Sigmoid colon (tissue), 4 donors: ENCODE measurements at regions not wholly inside any gene's neighbourhood (a gene's known extent, or its start where the extent isn't known, plus 50 kb on each side); places are given as distances from the start of the nearest gene placed in this dataset.

Source experiments
- CTCF ChIP-seq, 4 experiments: fragments of 450-650 bp in 3 of 4; fragments of 200-600 bp in 1 of 4; IDR thresholded peaks; one replicate each; pipeline ENCODE4 v1.5.1; 2016 to 2019; ENCODE audit warnings: antibody characterized with exemption in 4 of 4, mild to moderate bottlenecking in 3 of 4, moderate library complexity in 2 of 4
- EP300 ChIP-seq, 4 donors: sonication (generic); formaldehyde crosslinking; IDR thresholded peaks; one replicate each; pipeline ENCODE4 v1.6.1; 2017; ENCODE audit warnings: antibody characterized with exemption in 4 of 4

- TF ChIP-seq CTCF (IDR thresholded peaks at IDR 0.05): no peak
- no peak for TF ChIP-seq EP300 (IDR thresholded peaks at IDR 0.05)
Measured at GRCh38 chr12:3968523-3968922, 95.3 kb upstream of the PARP11 start.
